ENCODE measurements at regions not wholly inside any gene's neighbourhood (a gene's known extent, or its start where the extent isn't known, plus 50 kb on each side); places are given as distances from the start of the nearest gene placed in this dataset.

DNA sequence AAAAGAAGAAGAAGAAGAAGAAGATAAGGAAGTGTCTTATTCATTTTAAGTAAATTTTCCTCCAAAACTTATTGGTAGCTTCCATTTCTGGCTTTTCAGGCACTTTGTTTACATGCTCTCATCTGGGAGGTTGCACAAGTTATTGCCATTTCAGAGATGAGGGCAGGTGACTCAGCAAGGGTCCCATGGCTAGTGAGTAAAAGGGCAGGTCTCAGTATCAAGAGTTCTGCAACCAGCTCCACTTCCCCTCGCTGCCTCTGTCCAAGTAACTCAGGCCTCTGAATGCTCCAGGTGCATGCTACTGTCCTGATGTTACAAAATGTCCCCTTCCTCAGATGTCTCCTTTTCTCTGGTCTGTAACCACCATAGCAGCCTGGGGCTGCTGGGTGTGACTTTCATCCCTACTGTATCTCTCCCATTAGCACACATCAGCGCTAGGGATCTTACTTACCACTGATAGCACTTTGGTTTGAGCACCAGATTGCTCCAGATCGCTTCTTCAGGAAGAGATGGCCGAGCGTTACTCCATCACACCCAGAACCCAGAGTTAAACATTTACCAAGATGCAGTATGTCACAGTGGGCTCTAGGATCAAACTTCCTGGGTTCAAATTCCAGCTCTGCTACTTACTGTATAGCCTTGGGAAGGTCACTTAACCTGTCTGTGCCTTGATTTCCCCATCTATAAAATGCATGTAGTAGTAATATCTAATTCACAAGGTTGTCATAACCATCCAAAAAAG lies 57.4 kb upstream of the LAPTM4A start:
- DNase-seq, result no peak

- DNase-seq, result no peak
Measured at GRCh38 chr2:20107776-20108175, 56.3 kb upstream of the LAPTM4A start.

GRCh38 chr2:20107352-20107751 lies 55.9 kb upstream of the LAPTM4A start:
- DNase-seq, result no peak

DNA sequence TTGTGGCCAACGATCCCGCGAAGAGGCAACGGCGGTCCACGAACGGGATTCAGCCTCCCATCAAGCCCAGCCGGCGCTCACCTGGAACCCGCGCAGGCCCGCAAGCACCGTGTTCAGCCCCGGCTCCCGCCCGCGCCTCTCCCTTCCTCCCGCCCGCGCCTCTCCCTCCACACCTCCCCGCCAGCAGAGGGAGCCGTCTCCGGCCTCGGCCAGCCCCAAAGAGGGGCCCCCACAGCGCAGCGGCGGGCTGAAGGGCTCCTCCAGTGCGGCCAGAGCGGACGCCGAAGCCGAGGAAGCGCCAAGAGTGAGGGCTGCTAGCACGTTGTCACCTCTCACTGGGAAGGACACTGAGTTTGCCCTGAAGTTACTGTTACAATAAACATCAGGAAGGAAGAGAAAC lies 55.3 kb upstream of the LAPTM4A start:
- DNase-seq, result peak; percentile 5

- DNase-seq, result no peak
Measured at GRCh38 chr2:20104900-20105545, 53.6 kb upstream of the LAPTM4A start.

DNA sequence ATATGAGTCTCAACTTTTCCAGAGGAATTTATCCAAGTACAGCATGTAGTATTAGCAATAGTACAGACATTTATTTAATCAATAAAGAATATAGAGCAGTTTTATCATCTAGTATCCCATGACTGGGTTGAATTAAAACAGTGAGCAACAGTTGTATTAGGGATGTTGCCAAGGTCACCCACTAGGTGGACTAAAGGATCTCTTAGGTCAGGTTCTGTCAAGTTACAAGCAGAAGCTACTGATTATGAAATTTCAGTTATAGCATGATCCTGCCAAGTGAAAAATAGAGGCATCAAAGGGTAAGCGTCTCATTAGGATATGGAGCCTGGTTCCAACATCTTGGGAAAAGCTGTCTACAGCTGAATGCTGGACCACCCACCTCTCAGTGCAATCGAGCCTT lies 52.1 kb upstream of the LAPTM4A start:
- no peak for DNase-seq

Measured in CD4-positive, alpha-beta T cell treated with Interleukin-4 for 4 hours (primary cell).